ENCODE measurements at regions not wholly inside any gene's neighbourhood (a gene's known extent, or its start where the extent isn't known, plus 50 kb on each side); places are given as distances from the start of the nearest gene placed in this dataset.

DNA sequence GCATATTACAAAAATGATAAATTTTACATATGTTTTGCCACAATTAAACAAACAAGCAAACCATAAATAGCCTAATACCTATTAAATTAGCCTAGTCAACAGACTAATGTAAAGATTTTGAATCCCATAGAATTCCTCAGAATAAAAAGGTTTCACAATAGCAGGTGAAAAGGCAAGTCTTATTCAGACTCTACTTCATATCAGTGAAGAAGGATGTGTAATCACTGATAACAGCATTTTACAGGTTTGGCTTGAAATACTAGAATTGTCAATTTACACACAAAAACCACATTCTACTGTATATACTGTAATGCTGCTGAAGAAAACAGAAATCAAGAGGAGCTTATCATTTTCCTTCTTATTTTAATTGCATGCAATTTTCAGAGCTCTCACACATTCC, 90.8 kb upstream of the SSTR1 start:
- no peak for DNase-seq (ENCODE audit: low spot score)

DNA sequence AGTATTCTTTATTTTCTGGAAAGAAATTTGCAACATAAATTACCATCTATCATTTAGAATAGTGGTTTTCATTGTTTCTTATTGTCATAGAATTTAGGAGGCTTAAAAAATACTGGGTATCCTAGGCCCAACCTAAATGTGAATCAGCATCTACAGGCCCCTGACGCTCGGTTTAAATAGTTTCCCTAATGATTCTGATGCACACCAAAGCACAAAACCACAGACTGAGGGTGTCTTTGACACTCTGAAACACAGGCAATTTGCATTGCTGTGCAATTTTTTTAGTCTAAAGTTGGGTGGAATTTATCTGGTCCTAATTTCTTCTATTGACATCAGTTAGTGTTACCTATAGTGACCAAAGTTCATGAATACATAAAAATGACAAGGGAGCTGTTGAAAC, 87.6 kb upstream of the SSTR1 start:
- DNase-seq (ENCODE audit: low spot score), result no peak

DNA sequence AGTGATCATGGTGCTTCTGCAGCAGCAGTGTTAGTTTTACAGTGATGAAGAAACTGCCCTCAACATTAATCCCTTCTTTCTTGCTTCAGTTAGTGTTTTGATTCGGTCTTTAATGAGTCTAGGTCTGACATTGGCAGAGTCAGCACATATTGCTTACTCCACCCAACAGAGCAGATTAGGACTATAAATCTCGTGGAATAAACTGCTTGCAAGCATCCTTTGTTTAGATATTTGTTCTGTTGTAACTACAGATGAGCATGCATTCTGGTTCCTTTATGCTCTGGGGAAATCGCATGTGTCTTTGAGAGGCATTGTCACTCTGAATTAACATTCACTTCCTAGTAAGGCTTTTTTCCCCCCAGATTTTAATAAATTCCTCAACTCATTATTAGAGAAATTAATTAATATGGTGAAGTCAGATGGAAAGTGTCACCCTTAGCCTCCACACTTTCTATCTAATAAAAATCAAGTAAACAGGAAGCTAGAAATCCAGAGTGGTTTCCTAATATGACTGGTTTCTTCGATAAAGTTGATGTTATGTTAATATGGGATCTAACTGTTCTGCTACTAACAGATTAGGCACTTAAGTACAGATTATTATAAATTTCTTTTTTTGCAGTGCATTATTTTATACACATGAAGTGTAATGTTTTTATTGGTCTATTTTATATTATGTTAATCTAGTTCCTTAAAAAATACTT, 86.2 kb upstream of the SSTR1 start:
- DNase-seq (ENCODE audit: low spot score), result no peak

DNA sequence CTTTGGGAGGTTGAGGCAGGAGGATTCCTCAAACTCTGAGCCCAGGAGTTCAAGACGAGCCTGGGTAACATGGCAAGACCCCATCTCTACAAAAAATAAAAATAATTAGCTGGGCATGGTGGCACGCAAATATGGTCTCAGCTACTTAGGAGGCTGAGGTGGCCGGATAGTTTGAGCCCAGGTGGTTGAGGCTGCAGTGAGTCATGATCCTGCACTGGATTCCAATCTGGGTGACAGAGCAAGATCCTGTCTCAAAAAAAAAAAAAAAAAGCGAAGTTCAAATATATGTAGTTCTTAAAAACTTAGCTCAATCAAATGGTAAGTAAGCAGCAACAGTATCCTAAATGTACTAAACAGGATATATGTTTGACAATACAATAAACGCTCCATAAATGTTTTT, 85.5 kb upstream of the SSTR1 start:
- DNase-seq (ENCODE audit: low spot score), result no peak

DNA sequence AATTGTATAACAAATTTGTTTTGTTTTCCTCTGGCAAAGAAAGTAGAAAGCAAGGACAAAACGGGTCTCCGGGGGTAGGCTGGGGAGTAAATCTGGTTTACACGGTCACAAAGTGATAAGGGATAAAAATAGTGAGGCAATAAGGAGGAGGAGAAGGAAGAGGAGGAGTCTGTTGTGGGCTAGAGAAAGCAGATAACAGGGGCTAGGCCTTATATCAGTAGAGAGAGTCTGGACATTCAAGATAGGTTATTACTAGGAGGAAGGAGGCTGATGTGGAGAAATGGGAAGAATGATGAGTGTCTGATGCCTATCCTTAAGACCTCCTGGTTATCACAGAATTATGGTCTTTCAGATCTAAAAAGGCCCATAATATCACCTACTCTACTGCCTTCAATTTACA, 83.2 kb upstream of the SSTR1 start:
- no peak for DNase-seq (ENCODE audit: low spot score)

DNA sequence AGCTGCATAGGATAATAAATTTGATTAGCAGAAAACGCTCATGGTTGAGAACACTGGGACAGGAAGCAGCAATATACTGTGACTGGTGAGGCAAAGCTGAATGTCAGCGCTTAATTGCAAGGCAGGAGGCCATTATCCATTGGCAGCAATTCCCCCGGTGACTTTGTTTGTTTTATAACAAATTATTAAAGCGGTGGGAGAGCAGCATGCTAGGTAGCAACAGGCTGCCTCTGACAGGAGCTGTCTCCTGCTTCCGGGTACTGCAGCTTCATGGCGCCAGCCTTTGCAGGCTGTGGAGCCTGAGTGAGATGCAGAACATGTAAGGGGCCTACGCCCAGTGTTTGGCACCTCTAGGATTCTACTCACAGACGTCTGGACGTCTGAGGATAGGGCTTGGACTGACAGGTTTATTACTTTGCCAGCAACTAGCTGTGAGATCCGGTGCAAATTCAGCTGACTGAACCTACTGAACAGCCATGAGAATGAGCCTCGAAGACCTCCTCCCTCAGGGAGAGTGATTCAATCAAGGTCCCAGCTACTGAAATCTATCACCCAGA, 82.1 kb upstream of the SSTR1 start:
- DNase-seq (ENCODE audit: low spot score), result no peak

DNA sequence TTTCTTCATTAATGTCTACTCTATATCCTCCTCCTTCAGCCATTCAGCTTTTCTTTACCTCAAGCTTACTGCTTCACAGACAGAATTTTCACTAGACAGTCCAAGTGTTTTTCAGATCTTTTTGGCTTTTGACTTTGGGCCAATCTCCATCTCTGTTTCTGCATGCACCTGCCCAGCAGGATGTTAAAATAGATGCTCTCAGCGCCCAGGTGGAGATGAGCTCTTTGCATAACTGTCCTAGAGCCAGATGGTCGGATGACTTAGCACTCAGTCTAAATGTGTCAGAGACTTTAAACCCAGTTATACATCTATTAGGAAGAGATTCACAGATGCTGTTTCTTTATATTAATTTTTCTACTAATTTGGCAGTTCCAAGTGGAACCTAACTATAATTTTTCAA, 80.3 kb upstream of the SSTR1 start:
- no peak for DNase-seq (ENCODE audit: low spot score)

DNA sequence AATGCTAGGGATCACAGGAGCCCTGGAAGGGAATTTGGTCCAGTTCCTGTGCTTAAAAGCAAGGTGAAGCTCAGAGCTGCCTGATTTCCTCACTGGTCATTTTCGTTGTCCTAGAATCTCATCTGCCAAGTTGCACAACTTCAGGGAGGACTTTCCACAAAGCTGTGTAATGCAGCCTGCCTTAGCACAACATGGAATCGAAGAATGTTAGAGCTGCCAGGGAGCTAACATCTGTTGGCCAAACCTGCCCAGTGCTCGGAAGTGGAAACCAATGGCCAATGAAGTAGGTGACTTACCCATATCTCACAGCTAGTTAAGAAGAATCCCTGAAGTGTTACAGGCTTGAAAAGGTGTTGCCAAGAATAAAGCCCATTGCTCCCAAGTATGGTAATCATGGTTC, 79.9 kb upstream of the SSTR1 start:
- no peak for DNase-seq (ENCODE audit: low spot score)

DNA sequence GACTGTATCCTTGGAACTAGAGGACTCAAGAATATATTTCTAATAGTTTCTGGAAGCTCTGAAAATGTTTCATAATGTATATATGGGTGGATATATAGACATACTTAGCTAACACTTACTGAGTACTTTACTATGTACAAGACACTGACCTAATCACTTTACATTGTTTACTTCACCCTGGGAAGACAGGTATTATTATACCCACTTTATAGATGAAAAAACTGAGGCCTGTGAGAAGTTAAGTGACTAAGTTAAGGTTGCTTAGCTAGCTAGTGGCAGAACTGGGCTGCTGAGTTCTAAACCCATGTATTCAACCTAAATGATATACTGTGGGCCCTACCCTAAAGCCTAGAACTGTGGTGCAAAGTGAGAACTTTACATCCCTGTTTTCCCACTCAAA, 79.1 kb upstream of the SSTR1 start:
- no peak for DNase-seq (ENCODE audit: low spot score)

DNA sequence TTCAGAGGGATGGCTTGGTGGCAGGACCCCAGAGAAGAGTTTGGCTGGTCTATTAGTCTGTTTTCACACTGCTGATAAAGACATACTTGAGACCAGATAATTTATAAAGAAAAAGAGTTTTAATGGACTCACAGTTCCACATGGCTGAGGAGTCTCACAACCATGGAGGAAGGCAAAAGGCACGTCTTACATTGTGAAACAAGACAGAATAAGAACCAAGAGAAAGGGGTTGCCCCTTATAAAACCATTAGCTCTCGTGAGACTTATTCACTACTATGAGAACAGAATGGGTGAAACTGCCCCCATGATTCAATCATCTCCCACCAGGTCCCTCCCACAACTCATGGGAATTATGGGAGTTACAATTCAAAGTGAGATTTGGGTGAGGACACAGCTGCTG, 78.5 kb upstream of the SSTR1 start:
- DNase-seq (ENCODE audit: low spot score), result no peak

DNA sequence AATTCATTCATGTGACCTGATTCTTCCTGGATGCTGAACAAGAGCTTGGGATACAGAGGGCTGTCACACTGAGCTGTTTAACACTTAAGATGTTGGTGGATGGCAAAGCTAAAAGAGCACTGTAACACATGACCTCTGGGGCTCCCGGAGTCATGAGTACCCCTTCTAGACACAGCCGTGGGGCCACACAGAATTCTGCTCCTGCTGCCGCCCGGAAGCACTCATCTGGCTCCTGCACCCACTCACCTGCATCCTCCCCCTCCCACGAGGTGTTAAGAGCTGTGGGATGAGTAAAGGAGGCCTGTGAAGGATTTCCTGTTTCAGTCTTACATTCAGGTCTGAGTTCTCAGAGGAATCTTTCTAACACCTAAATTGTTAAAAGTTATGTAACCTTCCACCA, 78.0 kb upstream of the SSTR1 start:
- no peak for DNase-seq (ENCODE audit: low spot score)

DNA sequence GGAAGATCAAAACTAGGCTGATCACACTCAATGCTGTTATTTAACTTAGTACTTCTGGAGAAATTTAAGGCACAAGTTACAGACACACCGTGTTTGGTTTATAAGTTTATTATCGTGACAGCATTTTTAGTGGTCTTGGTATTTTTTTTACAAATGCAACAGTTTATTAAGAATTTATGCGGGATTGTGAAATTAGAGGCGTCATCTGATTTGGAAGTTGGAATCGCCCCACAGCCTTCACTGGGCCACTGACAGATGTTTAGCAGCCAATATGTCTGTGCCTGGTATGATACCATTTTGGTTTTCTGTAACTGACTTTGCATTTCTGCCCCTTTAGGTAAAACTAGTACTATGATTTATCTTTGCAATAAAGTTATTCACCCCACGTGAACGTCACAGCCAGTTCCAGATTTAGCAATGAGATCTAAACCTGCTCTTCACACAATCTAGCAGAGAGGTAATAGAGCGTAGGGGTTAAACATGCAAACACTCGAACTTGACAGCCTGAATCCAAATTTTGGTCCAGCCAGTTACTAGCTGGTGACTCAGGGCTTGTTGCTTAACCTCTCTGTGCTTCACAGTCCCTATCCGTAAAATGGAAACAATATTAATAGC, 73.2 kb upstream of the SSTR1 start:
- no peak for DNase-seq (ENCODE audit: low spot score)

DNA sequence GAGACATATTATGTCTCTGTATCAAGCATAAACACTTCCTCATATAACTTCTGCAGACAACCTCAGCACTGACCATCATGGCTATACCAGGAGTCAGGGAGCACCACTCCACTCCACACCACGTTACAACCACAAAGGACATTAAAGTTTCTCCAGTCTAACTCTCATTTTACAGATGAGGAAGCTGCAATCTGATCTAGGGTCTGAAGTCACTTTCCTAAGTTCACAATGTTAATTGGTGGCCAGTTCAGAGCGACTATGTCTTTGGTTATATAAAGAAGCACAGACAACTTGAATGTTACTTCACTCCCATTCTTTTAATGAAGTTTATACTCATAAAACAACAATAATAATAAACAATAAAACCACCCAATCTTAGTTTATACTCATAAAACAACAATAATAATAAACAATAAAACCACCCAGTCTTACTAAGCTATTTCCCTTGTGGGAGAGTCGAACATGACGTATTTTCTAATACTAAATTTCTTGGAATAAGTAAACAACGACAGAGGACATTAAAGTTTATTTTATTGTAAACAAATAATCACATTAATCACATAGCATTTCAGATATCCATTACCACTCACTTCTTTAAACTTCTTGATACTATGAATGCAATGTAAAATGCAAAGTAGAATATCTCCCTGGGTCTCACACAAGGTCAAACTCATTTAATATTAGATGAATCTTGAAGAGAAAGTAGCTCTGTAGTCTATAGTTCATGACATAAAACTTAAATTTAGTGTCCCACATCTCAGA, 72.4 kb upstream of the SSTR1 start:
- no peak for DNase-seq (ENCODE audit: low spot score)

DNA sequence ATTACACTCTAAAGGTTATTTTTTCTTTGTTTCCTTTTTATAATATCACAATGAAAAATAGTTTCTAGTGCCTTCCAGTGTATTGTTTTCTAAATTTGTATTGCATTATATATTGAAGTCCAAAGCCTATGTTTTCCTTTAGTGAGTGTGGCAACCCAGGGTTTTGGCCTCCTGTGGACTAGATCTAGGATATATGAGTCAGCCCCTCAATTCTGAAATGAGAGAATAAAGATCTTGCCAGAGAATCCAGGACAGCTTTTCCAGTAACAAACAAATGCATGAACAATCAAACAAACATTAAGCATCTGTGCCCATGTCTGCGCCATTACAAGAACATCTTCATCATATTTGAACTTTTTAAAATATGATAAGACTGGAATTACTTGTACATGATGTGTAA, 70.7 kb upstream of the SSTR1 start:
- no peak for DNase-seq (ENCODE audit: low spot score)

DNA sequence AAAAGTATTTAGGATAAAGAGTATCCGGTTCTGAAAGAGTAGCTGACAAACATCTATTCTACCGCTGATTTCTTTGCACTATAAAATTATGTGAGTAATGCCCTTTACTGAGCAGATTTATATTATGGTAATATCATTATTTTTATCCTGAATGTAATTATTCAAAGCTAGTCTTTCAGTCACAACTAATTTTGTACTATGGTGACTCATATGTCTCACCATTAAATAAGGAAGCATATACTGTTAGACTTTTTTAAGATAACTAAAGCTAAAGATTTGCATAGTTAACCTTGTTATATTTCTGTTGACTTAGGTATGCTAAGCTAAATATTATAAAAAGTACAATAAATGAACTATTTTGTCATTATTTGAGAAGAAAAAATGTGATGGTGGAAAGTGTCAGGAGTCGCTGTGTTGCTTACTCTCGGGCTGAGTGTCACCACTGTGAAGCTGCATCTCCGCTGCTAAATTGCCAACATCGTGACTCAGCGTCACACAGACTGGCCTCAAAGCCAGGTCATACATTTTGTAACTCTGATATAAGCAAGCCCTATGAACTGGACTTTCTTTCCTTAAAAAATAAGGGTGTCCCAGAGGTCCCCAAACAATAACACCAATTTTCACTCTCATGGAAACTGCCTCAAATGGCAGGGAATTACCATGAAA, 69.1 kb upstream of the SSTR1 start:
- no peak for DNase-seq (ENCODE audit: low spot score)

DNA sequence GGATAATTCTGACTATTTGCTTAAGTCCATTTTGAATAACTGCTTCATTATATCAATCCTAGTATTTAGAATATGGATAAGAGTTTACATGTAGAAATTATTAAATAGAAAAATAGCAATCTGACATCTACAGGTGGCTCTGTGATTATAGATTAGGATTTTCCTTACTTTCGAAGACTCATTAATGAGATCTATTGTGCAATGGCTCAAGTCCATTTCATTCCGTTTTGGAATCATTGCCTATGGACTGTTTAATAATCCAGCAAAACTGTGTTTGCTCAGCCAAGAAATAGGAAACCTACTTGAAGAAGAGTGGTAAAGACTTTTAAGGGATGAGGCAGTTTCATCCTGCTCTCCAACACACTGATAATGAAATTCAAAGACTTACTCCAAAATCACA, 67.8 kb upstream of the SSTR1 start:
- no peak for DNase-seq (ENCODE audit: low spot score)

DNA sequence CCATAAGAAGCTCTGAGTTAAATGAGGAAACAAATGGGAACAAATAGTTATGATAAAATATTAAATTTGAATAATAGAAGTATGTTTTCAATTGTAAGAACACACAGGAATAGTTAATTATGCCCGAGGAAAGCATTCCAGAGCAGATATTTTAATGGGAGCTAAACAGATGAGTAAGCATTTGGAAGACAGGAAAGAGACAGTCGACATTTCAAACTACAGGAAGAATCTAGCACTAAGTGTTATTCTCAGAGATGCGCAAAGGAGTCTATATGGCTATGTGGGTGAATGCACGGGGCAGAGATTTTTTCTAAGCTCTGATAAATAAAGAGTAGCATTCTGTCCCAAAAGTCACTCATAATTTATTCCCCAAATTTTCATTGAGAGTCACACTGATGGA, 64.5 kb upstream of the SSTR1 start:
- DNase-seq (ENCODE audit: low spot score), result no peak

DNA sequence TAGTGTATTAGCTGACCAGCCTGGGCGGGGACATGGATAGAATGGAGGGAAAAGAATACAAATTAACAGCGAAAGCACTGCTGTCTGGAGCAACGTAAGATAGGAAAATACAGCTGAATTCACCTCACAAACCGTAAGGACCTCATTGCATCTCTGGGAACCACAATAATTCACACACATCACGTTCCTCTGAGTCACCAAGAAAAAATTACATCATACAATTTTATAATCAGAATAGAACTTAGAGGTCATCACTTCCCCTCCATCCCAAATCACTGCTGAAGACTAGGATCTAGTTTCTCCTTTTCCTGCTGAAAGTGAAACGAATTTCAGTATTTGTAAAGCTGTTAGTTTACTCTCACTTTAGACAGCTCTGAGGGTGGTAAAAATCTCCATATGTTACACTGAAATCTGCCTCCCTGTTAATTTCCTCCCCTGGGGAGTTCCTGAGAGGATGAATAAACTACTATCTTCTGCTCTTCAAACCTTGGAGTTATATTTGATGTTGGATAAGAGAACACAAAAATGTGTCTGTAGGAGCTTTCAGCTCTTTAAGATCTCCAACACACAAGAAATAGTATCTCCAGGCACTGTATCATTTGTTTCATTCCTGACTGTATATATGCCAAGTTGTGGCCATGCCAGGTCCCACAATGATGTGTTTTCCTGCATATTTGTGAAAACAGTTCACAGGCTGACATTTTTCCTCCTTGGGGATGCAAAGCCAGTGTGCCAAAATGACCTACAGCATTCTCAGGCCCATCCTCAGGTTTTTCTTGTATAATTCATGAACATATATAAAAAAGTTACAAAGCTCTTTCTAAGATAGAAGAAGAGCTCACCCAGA, 63.8 kb upstream of the SSTR1 start:
- no peak for DNase-seq (ENCODE audit: low spot score)

DNA sequence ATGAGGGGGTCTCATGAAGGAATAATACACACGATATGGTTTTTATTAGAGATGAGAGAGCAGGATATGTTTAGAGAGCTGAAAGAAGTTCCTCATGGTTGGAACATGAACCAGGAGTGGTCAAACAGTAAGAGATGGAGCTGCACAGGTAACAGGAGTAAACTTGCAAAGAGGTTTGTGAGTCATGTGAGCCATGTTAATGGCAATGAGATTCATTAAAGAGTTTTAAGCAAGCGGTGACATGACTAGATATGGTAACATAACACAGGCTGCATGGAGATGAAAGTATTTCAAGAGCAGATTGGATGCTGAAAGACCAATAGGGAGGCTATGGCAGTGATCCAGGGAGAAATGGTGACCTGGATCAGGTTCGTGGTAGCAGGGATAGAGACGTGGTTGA, 62.6 kb upstream of the SSTR1 start:
- DNase-seq (ENCODE audit: low spot score), result no peak

DNA sequence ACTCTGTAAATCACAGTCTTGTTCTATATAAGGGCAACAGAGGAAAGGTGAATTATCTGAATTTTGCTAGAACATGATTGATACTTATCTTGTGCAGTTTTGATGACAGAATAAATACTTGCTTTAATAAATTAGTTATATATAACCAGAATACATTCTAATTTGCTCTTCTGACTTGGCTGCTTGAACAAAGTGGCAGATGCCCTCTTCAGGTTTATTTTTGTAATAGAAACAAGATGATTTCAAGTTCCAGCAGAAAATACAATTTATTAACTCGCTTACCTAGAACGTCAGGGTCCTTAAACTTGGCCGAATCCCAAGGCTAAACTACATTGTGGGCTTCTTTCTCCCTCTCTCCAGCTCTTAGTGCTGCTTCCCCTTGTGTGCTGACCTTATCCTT, 57.6 kb upstream of the SSTR1 start:
- no peak for DNase-seq (ENCODE audit: low spot score)
